Stimulated activated CD4-positive, alpha-beta T cell treated with anti-CD3 and anti-CD28 coated beads, Interleukin-12 subunit alpha, Interleukin-12 subunit beta, amount 100 ng/mL, for 24 hours (primary cell): ENCODE measurements at regions not wholly inside any gene's neighbourhood (a gene's known extent, or its start where the extent isn't known, plus 50 kb on each side); places are given as distances from the start of the nearest gene placed in this dataset.

Experiments
- DNase-seq, 2 experiments: peaks; one replicate each; pipeline ENCODE4 v3.0.0-alpha.2; 2020; ENCODE audit warnings: low read depth in 2 of 2

GRCh38 chr4:188536826-188537225, 397.6 kb downstream of the TRIML1 start:
- no peak for DNase-seq

- DNase-seq: no peak
These were observed 411.1 kb downstream of the TRIML1 start for GRCh38 chr4:188550296-188550695.

GRCh38 chr4:188551156-188551555, 411.9 kb downstream of the TRIML1 start:
- no peak for DNase-seq

- DNase-seq: no peak
These were observed 413.6 kb downstream of the TRIML1 start for GRCh38 chr4:188552741-188553275.

GRCh38 chr4:188554413-188554812, 415.2 kb downstream of the TRIML1 start:
- DNase-seq: no peak

GRCh38 chr4:188573104-188573503, 433.9 kb downstream of the TRIML1 start:
- no peak for DNase-seq

- no peak for DNase-seq
These were observed 439.4 kb downstream of the TRIML1 start for GRCh38 chr4:188578657-188579056.

GRCh38 chr4:188596021-188596420, 456.8 kb downstream of the TRIML1 start:
- no peak for DNase-seq

GRCh38 chr4:188603646-188604045, 464.4 kb downstream of the TRIML1 start:
- no peak for DNase-seq

- DNase-seq: no peak
These were observed 467.4 kb downstream of the TRIML1 start for GRCh38 chr4:188606635-188607034.

- no peak for DNase-seq
These were observed 471.9 kb downstream of the TRIML1 start for GRCh38 chr4:188611143-188611542.

- DNase-seq: no peak
These were observed 473.4 kb downstream of the TRIML1 start for GRCh38 chr4:188612659-188613058.

- no peak for DNase-seq
These were observed 474.7 kb downstream of the TRIML1 start for GRCh38 chr4:188613976-188614375.

- no peak for DNase-seq
These were observed 480.4 kb downstream of the TRIML1 start for GRCh38 chr4:188619456-188620149.

- DNase-seq: no peak
These were observed 481.4 kb downstream of the TRIML1 start for GRCh38 chr4:188620608-188621007.

GRCh38 chr4:188623314-188623854, 484.1 kb downstream of the TRIML1 start:
- no peak for DNase-seq

GRCh38 chr4:188624370-188624769, 485.1 kb downstream of the TRIML1 start:
- DNase-seq: no peak

- no peak for DNase-seq
These were observed 488.7 kb downstream of the TRIML1 start for GRCh38 chr4:188627892-188628291.

GRCh38 chr4:188639479-188640100, 500.3 kb downstream of the TRIML1 start:
- no peak for DNase-seq

- no peak for DNase-seq
These were observed 508.7 kb downstream of the TRIML1 start for GRCh38 chr4:188647820-188648370.

- no peak for DNase-seq
These were observed 510.4 kb downstream of the TRIML1 start for GRCh38 chr4:188649635-188650034.

GRCh38 chr4:188650516-188650915, 511.3 kb downstream of the TRIML1 start:
- DNase-seq: no peak

GRCh38 chr4:188657365-188657764, 518.1 kb downstream of the TRIML1 start:
- DNase-seq: no peak
